Activated CD4-positive, alpha-beta memory T cell treated with anti-CD3 and anti-CD28 coated beads, Interleukin-2, amount 10 ng/mL, durations not matched to agents 7 days and 5 days (primary cell): ENCODE measurements at regions not wholly inside any gene's neighbourhood (a gene's known extent, or its start where the extent isn't known, plus 50 kb on each side); places are given as distances from the start of the nearest gene placed in this dataset.

Source experiments
- CTCF ChIA-PET: fragments of 350-600 bp; sonication (Branson Sonifier 250); formaldehyde crosslinking; loops from one replicate; lab custom pipeline; 2021; ENCODE audit warnings: antibody characterized with exemption, inconsistent platforms; lab: Charles Lee
- POLR2A ChIA-PET: fragments of 350-600 bp; sonication (Branson Sonifier 250); formaldehyde crosslinking; loops from one replicate; lab custom pipeline; 2021; ENCODE audit warnings: antibody characterized with exemption; lab: Charles Lee
- DNase-seq: peaks from one replicate; pipeline ENCODE4 v3.0.0-alpha.2; 2020
- H3K27ac Mint-ChIP-seq: one replicate; pipeline ENCODE4 v1.8.0; 2021; ENCODE audit warnings: mild to moderate bottlenecking, mixed read lengths
- H3K27me3 Mint-ChIP-seq: one replicate; pipeline ENCODE4 v1.8.0; 2021; ENCODE audit warnings: mixed read lengths
- H3K36me3 Mint-ChIP-seq: one replicate; pipeline ENCODE4 v1.8.0; 2021; ENCODE audit warnings: low read depth, mixed read lengths
- H3K4me1 Mint-ChIP-seq: one replicate; pipeline ENCODE4 v1.8.0; 2021; ENCODE audit warnings: mixed read lengths
- H3K4me3 Mint-ChIP-seq: one replicate; pipeline ENCODE4 v1.8.0; 2021; ENCODE audit warnings: mild to moderate bottlenecking, mixed read lengths
- H3K9me3 Mint-ChIP-seq: one replicate; pipeline ENCODE4 v1.8.0; 2021; ENCODE audit warnings: mixed read lengths

DNA sequence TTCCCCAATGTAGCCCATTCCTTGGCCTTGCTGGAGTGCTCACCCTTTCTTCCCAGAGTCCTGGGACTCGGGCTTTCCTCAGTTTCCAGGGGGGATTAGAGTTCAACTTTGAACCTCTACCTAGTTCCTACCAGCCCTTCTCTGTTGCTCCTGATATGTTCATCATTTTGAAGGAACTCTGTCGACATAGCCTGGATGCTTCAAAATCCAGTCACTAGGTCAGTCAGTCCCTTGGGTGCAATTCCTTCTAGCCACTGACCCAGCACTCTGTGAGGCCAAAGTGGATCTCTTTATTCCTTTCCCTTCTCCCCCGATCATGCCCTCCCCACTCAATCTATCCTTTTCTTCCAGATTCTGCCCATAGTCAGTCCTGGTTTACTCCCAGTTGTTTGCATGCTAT is 72.3 kb upstream of the TMCC3 start:
- H3K27me3 Mint-ChIP-seq = peaks cover 11% of the 10 kb centered on the region
- H3K4me3 Mint-ChIP-seq = no peak overlapping the region
- no peak for DNase-seq
- ChIA-PET POLR2A (no interaction called here), CTCF (interaction anchor here (1.5 kb wide), 1 partner anchor 119 kb away, joined by 3 read pairs; no protein-coding TSS in a partner anchor)
- H3K27ac Mint-ChIP-seq = no peak overlapping the region
- no peaks in the 10 kb centered on the region for H3K4me1 Mint-ChIP-seq
- H3K36me3 Mint-ChIP-seq = no peaks in the 10 kb centered on the region
- H3K9me3 Mint-ChIP-seq = no peaks in the 10 kb centered on the region

DNA sequence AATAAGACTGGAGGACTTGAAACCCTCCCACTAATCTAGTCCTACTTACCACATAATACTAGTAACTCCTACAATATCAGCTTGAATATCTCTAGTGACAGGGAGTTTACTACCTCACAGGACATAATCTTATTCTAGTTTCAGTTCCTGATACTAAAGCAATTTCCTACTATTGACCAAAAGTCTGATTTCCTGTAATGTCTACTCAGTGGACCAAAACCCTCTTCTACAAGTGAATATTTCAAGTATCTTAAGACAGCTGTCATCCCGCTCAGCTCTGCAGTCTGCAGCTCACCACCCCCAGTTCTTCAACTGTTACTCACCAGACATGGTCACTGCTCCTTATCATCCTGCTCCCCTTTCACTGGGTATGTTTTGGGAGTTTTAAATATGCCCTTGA is 70.8 kb upstream of the TMCC3 start:
- Mint-ChIP-seq H3K4me1 (no peaks in the 10 kb centered on the region), H3K9me3 (no peaks in the 10 kb centered on the region), H3K4me3 (no peak overlapping the region), H3K27me3 (peaks cover 9% of the 10 kb centered on the region), H3K36me3 (no peaks in the 10 kb centered on the region), H3K27ac (no peak overlapping the region)
- CTCF ChIA-PET = no interaction called here
- POLR2A ChIA-PET = no interaction called here
- DNase-seq = no peak

DNA sequence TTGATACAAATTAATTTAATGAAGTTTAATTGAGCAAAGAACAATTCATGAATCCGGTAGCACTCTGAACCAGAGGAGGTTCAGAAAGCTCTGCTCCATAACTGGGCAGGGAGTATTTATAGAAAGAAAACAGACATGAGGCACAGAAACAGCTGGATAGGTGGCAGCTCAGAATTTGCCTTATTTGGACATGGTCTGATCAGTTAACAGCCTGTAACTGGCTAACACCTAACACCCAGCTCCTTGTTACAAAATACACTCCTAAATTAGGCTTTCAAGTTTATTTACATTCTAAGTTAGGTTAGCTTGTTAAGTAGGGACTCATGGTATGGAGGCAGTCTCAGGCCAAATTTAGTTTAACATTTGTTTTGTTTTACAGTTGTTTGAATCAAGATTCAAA is 67.8 kb upstream of the TMCC3 start:
- POLR2A ChIA-PET = no interaction called here

DNA sequence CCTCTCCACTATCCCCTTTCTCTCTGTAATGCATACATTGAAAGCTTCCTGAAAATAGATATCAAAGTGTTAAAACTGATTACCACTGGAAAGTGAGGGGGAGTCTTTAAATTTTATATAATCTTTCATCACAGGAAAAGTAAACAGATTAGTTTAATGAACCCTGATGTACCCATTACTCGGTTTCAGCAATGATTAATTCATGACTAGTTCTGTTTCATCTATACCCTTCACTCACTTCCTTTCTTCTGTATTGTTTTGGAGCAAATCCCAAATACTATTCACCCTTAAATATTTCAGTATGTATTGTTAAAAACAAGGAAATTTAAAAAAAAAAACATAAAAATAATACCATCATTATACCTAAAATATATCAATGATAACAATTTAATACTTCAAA is 67.3 kb upstream of the TMCC3 start:
- no peaks in the 10 kb centered on the region for H3K9me3 Mint-ChIP-seq
- H3K4me3 Mint-ChIP-seq = no peak overlapping the region
- ChIA-PET POLR2A (no interaction called here), CTCF (interaction anchor here (0.6 kb wide), 1 partner anchor 49 kb away, joined by 3 read pairs; no protein-coding TSS in a partner anchor)
- H3K36me3 Mint-ChIP-seq = no peaks in the 10 kb centered on the region
- DNase-seq = no peak
- H3K4me1 Mint-ChIP-seq = no peaks in the 10 kb centered on the region
- peaks cover 7% of the 10 kb centered on the region for H3K27me3 Mint-ChIP-seq
- H3K27ac Mint-ChIP-seq = no peak overlapping the region

More for the DNA sequence above, 67.8 kb upstream of the TMCC3 start:
- no peaks in the 10 kb centered on the region for H3K4me1 Mint-ChIP-seq
- DNase-seq = no peak
- peaks cover 11% of the 10 kb centered on the region for H3K27me3 Mint-ChIP-seq
- H3K27ac Mint-ChIP-seq = no peak overlapping the region
- H3K36me3 Mint-ChIP-seq = no peaks in the 10 kb centered on the region
- H3K9me3 Mint-ChIP-seq = no peaks in the 10 kb centered on the region
- CTCF ChIA-PET = interaction anchor here (0.6 kb wide), 1 partner anchor 346 kb away, joined by 3 read pairs; no protein-coding TSS in a partner anchor
- no peak overlapping the region for H3K4me3 Mint-ChIP-seq

DNA sequence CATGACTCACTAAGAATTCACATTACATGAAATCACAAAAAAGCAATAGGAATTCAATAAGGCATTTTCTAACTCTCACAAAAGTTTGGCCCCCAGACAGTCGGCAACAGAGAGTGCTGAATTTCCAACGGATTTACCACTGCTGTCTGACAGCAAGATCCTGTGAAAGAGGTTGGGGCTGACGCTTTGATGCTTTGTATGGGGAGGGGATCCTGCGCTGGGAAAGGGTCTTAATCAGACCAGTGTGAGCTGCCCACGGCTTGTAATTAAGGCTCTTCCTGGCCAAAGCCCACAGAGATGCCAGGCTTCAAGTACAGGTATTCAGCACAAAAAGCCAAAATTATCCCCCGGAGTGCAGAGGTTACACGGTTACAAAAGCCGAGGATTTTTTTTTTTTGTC is 66.8 kb upstream of the TMCC3 start:
- Mint-ChIP-seq H3K27ac (no peak overlapping the region), H3K4me3 (no peak overlapping the region), H3K4me1 (no peaks in the 10 kb centered on the region), H3K9me3 (no peaks in the 10 kb centered on the region), H3K27me3 (peaks cover 7% of the 10 kb centered on the region), H3K36me3 (no peaks in the 10 kb centered on the region)
- no peak for DNase-seq
- ChIA-PET POLR2A (no interaction called here), CTCF (no interaction called here)

DNA sequence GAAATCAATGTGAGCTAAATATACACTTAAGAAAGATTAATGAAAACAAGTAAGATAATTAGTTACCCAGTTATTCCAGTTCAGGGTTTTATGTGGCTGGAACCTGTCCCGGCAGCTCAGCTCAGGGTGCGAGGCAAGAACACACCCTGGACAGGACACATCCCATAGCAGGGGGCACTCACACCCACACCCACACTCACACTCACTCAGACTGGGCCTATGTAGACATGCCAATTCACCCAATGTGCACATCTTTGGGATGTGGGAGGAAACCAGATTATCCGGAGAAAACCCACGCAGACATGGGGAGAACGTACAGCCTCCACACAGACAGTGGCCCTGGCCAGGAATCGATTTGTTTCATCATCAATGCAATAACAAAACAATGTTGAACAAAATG is 66.0 kb upstream of the TMCC3 start:
- Mint-ChIP-seq H3K27me3 (peaks cover 7% of the 10 kb centered on the region), H3K9me3 (no peaks in the 10 kb centered on the region), H3K27ac (no peak overlapping the region), H3K4me3 (no peak overlapping the region), H3K36me3 (no peaks in the 10 kb centered on the region), H3K4me1 (no peaks in the 10 kb centered on the region)
- no peak for DNase-seq
- ChIA-PET CTCF (no interaction called here), POLR2A (no interaction called here)

DNA sequence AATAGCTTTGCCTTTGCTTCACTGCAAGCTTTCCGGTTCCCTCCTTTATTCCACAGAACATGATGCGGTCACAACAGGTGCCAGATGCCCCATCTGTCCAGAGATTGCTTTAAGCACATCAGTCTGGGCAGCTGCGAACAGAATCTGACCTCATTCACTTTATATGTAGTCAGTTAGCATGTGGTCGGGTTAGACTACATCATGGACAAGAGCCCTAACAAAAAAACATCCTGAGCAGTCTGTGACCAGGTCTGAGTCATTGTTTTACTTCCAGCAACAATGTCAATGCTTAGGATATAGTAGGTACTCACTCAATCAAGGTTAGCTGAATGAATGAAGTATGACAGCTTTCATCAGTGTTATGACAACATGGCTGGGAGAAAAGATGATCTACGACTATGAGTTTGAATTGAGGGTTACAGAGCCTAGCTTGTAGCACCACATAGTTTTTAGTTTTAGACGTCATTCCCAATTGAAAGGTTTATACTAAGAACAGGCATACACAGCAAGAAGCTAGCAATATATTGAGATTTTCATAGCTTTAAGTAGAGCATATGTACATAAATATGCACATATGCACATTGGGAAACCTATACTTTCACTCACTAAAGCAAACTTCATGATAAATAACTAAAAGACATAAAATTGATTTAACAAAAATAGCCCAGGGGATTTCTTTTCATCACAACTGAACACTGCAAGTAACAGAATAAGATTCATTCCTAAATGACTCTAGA is 64.2 kb upstream of the TMCC3 start:
- Mint-ChIP-seq H3K9me3 (no peaks in the 10 kb centered on the region), H3K36me3 (no peaks in the 10 kb centered on the region), H3K4me1 (no peaks in the 10 kb centered on the region), H3K4me3 (no peak overlapping the region), H3K27me3 (peaks cover 7% of the 10 kb centered on the region), H3K27ac (no peak overlapping the region)
- POLR2A ChIA-PET = no interaction called here
- no peak for DNase-seq
- CTCF ChIA-PET = no interaction called here

DNA sequence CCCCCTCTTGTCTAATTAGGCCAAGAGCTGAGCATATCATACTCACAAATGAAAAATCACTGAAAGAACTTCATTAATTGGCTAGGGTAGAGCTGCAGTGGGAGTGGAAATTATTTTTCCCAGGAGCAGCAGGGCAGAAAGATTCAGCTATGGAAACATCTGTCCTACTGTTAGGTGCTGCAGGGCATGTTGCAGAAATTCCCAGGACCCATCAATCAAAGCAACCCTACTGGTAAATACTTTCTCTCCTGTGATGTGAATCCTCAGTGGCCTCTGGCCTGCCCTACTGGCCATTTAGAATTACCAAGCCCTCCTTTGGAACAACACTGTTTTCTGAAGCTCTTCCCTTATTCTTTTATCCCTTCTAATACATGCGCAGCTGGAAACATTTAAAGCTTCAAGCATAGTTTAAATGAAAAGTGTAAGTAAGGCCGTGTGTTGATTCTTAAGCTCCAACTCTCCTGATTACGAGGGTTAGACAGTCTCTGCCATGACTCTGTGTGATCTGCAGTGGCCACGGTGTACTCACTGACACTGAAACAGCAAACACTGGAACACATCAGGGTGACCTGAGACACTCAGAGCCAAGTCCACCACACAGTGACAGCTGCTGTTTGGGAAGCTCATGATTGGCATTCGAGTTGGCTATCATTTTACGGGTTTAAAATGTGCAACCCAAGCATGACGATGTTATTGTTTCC is 62.6 kb upstream of the TMCC3 start:
- DNase-seq = no peak
- H3K4me1 Mint-ChIP-seq = no peaks in the 10 kb centered on the region
- H3K27ac Mint-ChIP-seq = no peak overlapping the region
- no peaks in the 10 kb centered on the region for H3K9me3 Mint-ChIP-seq
- H3K27me3 Mint-ChIP-seq = peaks cover 7% of the 10 kb centered on the region
- POLR2A ChIA-PET = no interaction called here
- H3K4me3 Mint-ChIP-seq = no peak overlapping the region
- CTCF ChIA-PET = interaction anchor here (0.7 kb wide), 1 partner anchor 361 kb away, joined by 3 read pairs; no protein-coding TSS in a partner anchor
- no peaks in the 10 kb centered on the region for H3K36me3 Mint-ChIP-seq

DNA sequence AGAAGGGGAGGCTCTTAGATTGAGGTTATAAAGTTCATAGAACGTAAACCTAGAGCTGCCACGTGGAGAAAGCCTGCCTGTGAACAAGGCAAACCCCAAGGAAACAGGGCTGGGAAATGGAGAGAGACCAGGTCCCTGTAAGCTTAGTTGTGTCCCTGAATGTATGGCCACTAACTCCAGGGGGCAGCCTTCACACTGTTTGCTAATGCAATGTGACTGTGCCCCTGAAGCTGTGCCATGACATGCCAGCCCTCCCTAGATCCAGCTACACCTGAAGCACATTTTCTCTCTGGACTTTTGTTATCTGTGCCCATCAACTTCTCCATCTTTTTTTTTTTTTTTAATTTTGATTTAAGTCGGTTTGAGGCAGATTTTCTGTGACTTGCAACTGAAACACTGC is 60.6 kb upstream of the TMCC3 start:
- peak; percentile 33 for DNase-seq
- Mint-ChIP-seq H3K9me3 (no peaks in the 10 kb centered on the region), H3K27me3 (peaks cover 7% of the 10 kb centered on the region), H3K36me3 (no peaks in the 10 kb centered on the region), H3K27ac (no peak overlapping the region), H3K4me3 (no peak overlapping the region), H3K4me1 (no peaks in the 10 kb centered on the region)
- ChIA-PET CTCF (interaction anchor here (0.9 to 2.6 kb wide), 2 partner anchors 269 to 363 kb away, joined by 3 to 9 read pairs; partner anchors contain the start of gene NR2C1), POLR2A (no interaction called here)

DNA sequence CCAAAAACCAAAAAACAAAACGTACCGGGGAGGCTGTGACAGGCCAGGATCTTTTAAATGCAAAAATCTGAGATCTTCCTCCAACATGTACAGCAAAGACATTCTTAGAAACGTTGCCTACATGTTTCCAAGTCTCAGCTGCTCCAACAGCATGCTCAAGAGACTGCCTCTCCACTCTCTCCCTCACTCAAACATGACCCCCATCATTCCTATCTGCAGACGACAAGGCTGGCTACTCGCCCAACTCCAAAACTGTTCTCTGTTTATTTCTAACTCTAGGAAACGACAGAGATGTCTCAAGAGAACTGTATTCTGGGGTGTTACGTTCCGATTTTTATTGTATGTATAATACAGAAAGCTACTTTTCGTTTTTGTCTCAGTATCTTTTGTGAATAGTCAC is 57.5 kb upstream of the TMCC3 start:
- DNase-seq = no peak
- Mint-ChIP-seq H3K27me3 (peaks cover 15% of the 10 kb centered on the region), H3K36me3 (no peaks in the 10 kb centered on the region), H3K4me3 (no peak overlapping the region), H3K9me3 (no peaks in the 10 kb centered on the region), H3K4me1 (no peaks in the 10 kb centered on the region), H3K27ac (no peak overlapping the region)
- ChIA-PET CTCF (no interaction called here), POLR2A (no interaction called here)

DNA sequence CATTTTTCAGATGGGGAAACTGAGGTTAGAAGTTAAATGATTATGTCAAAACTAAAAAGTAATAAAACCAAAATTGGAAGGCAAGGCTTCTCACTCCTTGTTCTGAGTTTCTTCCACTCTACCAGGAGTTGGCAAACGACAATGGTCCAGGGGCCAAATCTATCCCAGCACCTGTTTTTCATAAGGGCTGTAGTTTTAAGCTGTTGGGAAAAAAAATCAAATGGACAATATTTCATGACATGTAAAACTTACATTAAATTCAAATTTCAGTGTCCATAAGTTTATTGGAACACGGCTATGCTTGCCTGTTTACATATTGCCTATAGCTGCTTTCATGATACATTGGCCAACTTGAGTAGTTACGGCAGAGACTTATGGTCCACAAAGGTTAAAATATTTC is 56.7 kb upstream of the TMCC3 start:
- POLR2A ChIA-PET = no interaction called here
- H3K27me3 Mint-ChIP-seq = peaks cover 20% of the 10 kb centered on the region
- CTCF ChIA-PET = no interaction called here
- no peak overlapping the region for H3K4me3 Mint-ChIP-seq
- no peak for DNase-seq
- H3K36me3 Mint-ChIP-seq = no peaks in the 10 kb centered on the region
- H3K27ac Mint-ChIP-seq = no peak overlapping the region
- no peaks in the 10 kb centered on the region for H3K4me1 Mint-ChIP-seq
- H3K9me3 Mint-ChIP-seq = no peaks in the 10 kb centered on the region

DNA sequence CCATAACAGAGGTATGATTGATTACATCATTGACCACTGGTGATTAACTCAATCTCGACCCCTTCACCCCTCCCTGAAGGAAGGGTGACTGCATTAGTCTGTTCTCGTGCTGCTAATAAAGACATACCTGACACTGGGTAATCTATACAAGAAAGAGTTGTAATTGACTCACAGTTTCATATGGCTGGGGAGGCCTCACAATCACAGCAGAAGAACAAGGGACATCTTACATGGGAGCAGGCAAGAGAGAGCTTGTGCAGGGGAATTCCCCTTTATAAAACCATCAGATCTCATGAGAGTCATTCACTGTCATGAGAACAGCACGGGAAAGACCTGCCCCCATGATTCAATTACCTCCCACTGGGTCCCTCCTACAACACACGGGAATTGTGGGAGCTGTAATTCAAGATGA is 55.9 kb upstream of the TMCC3 start:
- CTCF ChIA-PET = interaction anchor here (0.5 kb wide), 1 partner anchor 528 kb away, joined by 4 read pairs; no protein-coding TSS in a partner anchor
- H3K4me1 Mint-ChIP-seq = no peaks in the 10 kb centered on the region
- no peak for DNase-seq

DNA sequence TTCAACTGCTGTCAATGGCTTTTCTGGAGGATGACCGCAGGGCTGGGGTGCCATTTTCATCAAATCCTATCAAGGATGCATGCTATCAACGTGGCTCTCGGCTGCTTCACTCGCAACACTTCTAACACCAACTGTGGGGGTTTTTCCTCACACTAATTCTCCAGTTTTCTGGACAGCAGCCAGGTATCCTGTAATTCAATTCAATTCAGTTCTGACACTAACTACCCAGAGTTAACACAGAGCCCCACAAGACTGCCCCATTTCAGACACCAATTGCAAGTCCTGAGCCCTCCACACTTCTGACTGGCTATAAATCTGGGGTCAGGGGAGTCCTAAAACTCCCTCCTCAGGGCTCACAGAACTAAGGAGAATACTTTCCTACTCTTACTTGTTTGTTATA is 55.3 kb upstream of the TMCC3 start:
- Mint-ChIP-seq H3K4me1 (no peaks in the 10 kb centered on the region), H3K27me3 (peaks cover 26% of the 10 kb centered on the region), H3K27ac (no peak overlapping the region), H3K9me3 (no peaks in the 10 kb centered on the region), H3K4me3 (no peak overlapping the region), H3K36me3 (no peaks in the 10 kb centered on the region)
- POLR2A ChIA-PET = no interaction called here
- DNase-seq = no peak
- CTCF ChIA-PET = no interaction called here

More for the DNA sequence above, 55.9 kb upstream of the TMCC3 start:
- Mint-ChIP-seq H3K27ac (no peak overlapping the region), H3K27me3 (peaks cover 24% of the 10 kb centered on the region), H3K4me3 (no peak overlapping the region), H3K9me3 (no peaks in the 10 kb centered on the region), H3K36me3 (no peaks in the 10 kb centered on the region)
- POLR2A ChIA-PET = no interaction called here
